Gastroesophageal sphincter (tissue), 4 donors: ENCODE measurements at regions not wholly inside any gene's neighbourhood (a gene's known extent, or its start where the extent isn't known, plus 50 kb on each side); places are given as distances from the start of the nearest gene placed in this dataset.

Experiments used
- ATAC-seq: fragments of 150-250 bp; one replicate; pipeline ENCODE4 v1.9.1; 2016; ENCODE audit warnings: mild to moderate bottlenecking, moderate library complexity
- H3K27ac ChIP-seq, 4 donors: fragments of 200-600 bp; sonication (generic) in 3 of 4; 1 replicate in 3 of 4; 2 replicates in 1 of 4; pipeline ENCODE4 v1.5.1; 2016 to 2019
- H3K27me3 ChIP-seq: fragments of 200-600 bp; sonication (generic); one replicate; pipeline ENCODE4 v1.5.1; 2019
- H3K36me3 ChIP-seq, 2 donors: fragments of 200-600 bp; sonication (generic); one replicate each; pipeline ENCODE4 v1.5.1; 2019; ENCODE audit warnings: control low read depth in 1 of 2
- H3K4me1 ChIP-seq, 3 donors: fragments of 200-600 bp; sonication (generic); 1 replicate in 2 of 3; 2 replicates in 1 of 3; pipeline ENCODE4 v1.5.1; 2016 to 2019; ENCODE audit warnings: control low read depth in 2 of 3
- H3K4me3 ChIP-seq, 2 donors: fragments of 200-600 bp; sonication (generic); one replicate each; pipeline ENCODE4 v1.5.1; 2019; ENCODE audit warnings: mild to moderate bottlenecking in 1 of 2, moderate library complexity in 1 of 2
- H3K9me3 ChIP-seq, 3 donors: fragments of 200-600 bp; sonication (generic); one replicate each; pipeline ENCODE4 v1.5.1; 2017 to 2019; ENCODE audit warnings: control low read depth in 2 of 3
- EP300 ChIP-seq: sonication (generic); formaldehyde crosslinking; IDR thresholded peaks from one replicate; pipeline ENCODE4 v1.6.1; 2017; ENCODE audit warnings: antibody characterized with exemption, mild to moderate bottlenecking
- POLR2A ChIP-seq, 2 donors: fragments of 450-650 bp; IDR thresholded peaks; one replicate each; pipeline ENCODE4 v1.6.1; 2017; ENCODE audit warnings: antibody characterized with exemption in 2 of 2, mild to moderate bottlenecking in 2 of 2, moderate library complexity in 1 of 2
- POLR2AphosphoS5 ChIP-seq: sonication (generic); formaldehyde crosslinking; IDR thresholded peaks from one replicate; pipeline ENCODE4 v1.6.1; 2017; ENCODE audit warnings: antibody characterized with exemption
- WGBS, 2 donors: methylation state at CpG; one replicate each; pipeline ENCODE4 v1.1.5; 2018; ENCODE audit warnings: low coverage in 1 of 2; 5-methylcytosine and 5-hydroxymethylcytosine counted together
- TF ChIP-seq, protein P1 (sequence below), 4 experiments: fragments of 200-600 bp in 2 of 4; fragments of 450-650 bp in 2 of 4; sonication (generic) in 1 of 4; IDR thresholded peaks; one replicate each; pipeline ENCODE4 v1.5.1; 2017 to 2019; ENCODE audit warnings: antibody characterized with exemption in 4 of 4, mild to moderate bottlenecking in 2 of 4, moderate library complexity in 2 of 4

DNA sequence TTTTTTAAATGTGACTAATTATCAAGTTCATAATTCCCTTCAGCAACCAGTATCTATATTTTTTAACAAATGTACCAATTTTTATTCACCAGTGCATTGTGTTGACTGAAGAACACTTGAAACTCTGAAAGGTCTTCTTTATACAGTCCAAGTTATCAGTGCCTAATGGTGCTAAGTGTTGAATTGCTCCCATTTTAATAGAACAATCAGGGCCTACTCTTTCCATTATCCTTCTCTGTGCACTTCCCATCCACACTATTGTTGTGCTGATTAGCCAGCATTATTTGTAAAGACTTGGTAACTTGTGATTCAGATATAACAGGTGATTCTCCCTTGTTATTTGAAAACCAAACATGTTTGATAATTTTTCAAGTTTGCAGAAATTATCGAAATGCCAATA lies 1209.7 kb upstream of the MAP3K7 start:
- H3K36me3 ChIP-seq, result no peaks in the 10 kb centered on the region
- TF ChIP-seq, protein P1, sequence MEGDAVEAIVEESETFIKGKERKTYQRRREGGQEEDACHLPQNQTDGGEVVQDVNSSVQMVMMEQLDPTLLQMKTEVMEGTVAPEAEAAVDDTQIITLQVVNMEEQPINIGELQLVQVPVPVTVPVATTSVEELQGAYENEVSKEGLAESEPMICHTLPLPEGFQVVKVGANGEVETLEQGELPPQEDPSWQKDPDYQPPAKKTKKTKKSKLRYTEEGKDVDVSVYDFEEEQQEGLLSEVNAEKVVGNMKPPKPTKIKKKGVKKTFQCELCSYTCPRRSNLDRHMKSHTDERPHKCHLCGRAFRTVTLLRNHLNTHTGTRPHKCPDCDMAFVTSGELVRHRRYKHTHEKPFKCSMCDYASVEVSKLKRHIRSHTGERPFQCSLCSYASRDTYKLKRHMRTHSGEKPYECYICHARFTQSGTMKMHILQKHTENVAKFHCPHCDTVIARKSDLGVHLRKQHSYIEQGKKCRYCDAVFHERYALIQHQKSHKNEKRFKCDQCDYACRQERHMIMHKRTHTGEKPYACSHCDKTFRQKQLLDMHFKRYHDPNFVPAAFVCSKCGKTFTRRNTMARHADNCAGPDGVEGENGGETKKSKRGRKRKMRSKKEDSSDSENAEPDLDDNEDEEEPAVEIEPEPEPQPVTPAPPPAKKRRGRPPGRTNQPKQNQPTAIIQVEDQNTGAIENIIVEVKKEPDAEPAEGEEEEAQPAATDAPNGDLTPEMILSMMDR (IDR thresholded peaks at IDR 0.05), result no peak
- TF ChIP-seq EP300, result no peak
- TF ChIP-seq POLR2A (IDR thresholded peaks at IDR 0.05), result no peak
- no peaks in the 10 kb centered on the region for H3K27me3 ChIP-seq
- H3K4me3 ChIP-seq, result no peak overlapping the region
- H3K4me1 ChIP-seq, result no peaks in the 10 kb centered on the region
- no peaks in the 10 kb centered on the region for H3K9me3 ChIP-seq
- H3K27ac ChIP-seq, result no peak overlapping the region
- 95 to 100% methylated on average over 1 of the region's 1 CpG for WGBS, 2 donors
- ATAC-seq, result no peak

DNA sequence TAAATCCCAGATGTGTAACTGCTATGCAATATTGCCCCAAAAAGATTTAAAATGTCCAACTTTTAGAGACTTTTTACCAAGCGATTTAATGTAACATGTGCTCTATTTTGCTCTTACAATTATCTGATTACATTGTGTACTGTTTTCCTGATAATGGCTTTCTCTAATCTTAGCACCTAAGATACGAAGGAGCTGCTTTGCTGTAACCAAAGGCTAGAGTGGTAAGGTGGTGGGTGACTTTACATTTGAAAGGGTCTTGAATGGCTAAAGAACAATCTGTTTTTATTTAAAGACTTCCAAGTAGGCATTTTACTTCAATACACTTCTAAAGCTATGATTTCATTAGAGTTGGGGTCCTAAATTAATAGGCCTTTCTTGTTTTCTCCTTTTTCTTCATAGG lies 1201.6 kb upstream of the MAP3K7 start:
- Histone ChIP-seq H3K4me3 (no peak overlapping the region), H3K9me3 (no peaks in the 10 kb centered on the region), H3K36me3 (no peaks in the 10 kb centered on the region), H3K27me3 (no peaks in the 10 kb centered on the region), H3K27ac (no peak overlapping the region), H3K4me1 (no peaks in the 10 kb centered on the region)
- TF ChIP-seq EP300 (no peak), POLR2A (IDR thresholded peaks at IDR 0.05) (no peak), POLR2AphosphoS5 (no peak)
- TF ChIP-seq, protein P1 (IDR thresholded peaks at IDR 0.05), result no peak
- 69 to 80% methylated on average over 2 of the region's 2 CpGs for WGBS, 2 donors
- ATAC-seq, result no peak

DNA sequence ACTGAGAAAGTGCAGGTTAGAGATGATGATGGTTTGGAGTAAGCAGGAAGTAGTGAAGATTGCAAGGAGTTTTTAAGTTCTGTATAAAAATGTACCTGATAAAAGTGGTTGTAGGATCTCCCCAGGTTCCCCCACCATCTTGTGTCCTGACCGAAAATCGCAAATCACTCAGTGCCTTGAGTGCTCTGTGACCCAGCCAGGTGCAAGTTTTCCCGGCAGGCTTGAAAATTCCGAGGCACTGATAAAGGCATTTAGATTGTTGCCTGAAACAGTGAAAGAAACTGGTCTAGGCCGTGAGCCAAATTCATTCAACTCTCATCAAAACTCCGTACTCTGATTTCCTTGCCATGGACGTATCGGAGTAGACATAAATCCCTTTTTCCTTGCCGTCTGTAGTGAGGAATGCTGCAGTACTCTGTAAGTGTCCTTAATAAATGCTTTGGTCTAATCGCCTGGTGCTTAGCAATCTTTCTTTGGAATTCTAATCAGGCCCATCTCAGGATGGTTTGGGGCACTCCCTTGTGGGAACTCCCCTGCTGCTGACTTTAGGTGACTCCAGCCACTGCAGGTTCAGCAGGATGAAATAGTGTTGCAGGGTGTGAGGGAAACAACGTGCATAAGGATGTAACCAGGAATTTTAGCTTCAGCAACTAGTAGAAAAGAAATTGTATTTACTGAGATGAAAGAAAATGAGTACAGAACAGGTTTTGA lies 1199.8 kb upstream of the MAP3K7 start:
- no peak for ATAC-seq
- no peaks in the 10 kb centered on the region for H3K36me3 ChIP-seq
- WGBS, 2 donors, result 36 to 70% methylated on average over 11 of the region's 11 CpGs
- no peak for TF ChIP-seq EP300
- TF ChIP-seq POLR2AphosphoS5, result no peak
- TF ChIP-seq POLR2A (IDR thresholded peaks at IDR 0.05), result no peak
- TF ChIP-seq, protein P1 (IDR thresholded peaks at IDR 0.05), result no peak
- H3K4me3 ChIP-seq, result no peak overlapping the region
- H3K9me3 ChIP-seq, result no peaks in the 10 kb centered on the region
- H3K4me1 ChIP-seq, result no peaks in the 10 kb centered on the region
- no peak overlapping the region for H3K27ac ChIP-seq
- H3K27me3 ChIP-seq, result no peaks in the 10 kb centered on the region

DNA sequence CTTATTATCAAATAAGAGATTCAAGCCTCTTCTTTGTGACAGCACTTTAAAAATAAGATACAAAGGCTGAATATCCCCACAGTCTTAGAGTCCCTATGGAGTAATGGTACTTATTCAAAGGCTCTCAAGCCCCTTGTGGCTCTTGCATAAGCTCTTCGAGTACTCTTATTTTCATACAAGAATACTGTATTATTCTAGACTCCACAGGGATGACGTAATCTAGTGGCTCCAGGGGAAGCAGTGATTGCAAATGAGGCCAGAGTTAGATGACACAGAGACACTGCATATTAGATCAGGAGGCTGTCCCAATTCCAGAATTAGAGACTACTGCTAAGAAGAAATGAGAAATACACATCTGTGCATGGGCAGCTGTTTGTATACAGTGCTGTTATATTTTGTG lies 1195.9 kb upstream of the MAP3K7 start:
- Histone ChIP-seq H3K36me3 (no peaks in the 10 kb centered on the region), H3K27me3 (no peaks in the 10 kb centered on the region), H3K9me3 (no peaks in the 10 kb centered on the region), H3K4me1 (no peaks in the 10 kb centered on the region), H3K4me3 (no peak overlapping the region), H3K27ac (no peak overlapping the region)
- 46 to 65% methylated on average over 2 of the region's 2 CpGs for WGBS, 2 donors
- no peak for TF ChIP-seq POLR2A (IDR thresholded peaks at IDR 0.05)
- TF ChIP-seq, protein P1 (IDR thresholded peaks at IDR 0.05), result no peak
- no peak for TF ChIP-seq EP300
- TF ChIP-seq POLR2AphosphoS5, result no peak
- ATAC-seq, result no peak

DNA sequence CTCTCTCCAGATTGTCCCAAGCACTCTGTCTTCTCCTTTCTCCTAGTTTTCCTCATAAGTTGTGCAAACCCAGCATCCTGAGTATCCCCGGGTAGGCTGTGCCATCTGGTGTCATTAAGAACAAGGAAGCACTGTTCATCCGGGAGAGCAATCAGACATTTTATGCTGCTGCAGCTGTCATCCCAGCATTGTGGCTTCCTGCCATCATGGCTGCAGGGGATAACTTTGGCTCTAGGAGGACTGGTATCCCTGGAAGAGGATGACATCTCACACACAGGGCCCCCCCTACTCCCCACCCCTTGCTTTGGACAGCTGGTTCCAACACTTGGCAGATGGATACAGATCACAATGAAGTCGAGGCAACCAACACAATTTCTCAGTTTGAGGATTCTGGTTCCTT lies 1195.1 kb upstream of the MAP3K7 start:
- TF ChIP-seq, protein P1 (IDR thresholded peaks at IDR 0.05), result no peak
- TF ChIP-seq POLR2AphosphoS5, result no peak
- no peak for TF ChIP-seq EP300
- TF ChIP-seq POLR2A (IDR thresholded peaks at IDR 0.05), result no peak
- ATAC-seq, result no peak
- H3K27ac ChIP-seq, result no peak overlapping the region
- no peaks in the 10 kb centered on the region for H3K9me3 ChIP-seq
- no peak overlapping the region for H3K4me3 ChIP-seq
- no peaks in the 10 kb centered on the region for H3K27me3 ChIP-seq
- no peaks in the 10 kb centered on the region for H3K4me1 ChIP-seq
- H3K36me3 ChIP-seq, result no peaks in the 10 kb centered on the region
- 52 to 67% methylated on average over 1 to 3 of the region's 3 CpGs for WGBS, 2 donors
